A549 (cell line): ENCODE measurements at regions not wholly inside any gene's neighbourhood (a gene's known extent, or its start where the extent isn't known, plus 50 kb on each side); places are given as distances from the start of the nearest gene placed in this dataset.
"Not testable (repeated sequence)": the region's sequence is repeated elsewhere in the genome, so short reads cannot be mapped to it uniquely, and the experiment has no call there.

Experiments
- ATAC-seq, 2 experiments: fragments of 200-7000 bp in 1 of 2; fragments of >200 bp in 1 of 2; cut with Nextera tagmentation in 1 of 2; cut with Tn5 transposase in 1 of 2; 3 replicates each; pipeline versions ENCODE4 v1.8.0 to v1.9.1; 2018 to 2020; ENCODE audit warnings: mild to moderate bottlenecking in 1 of 2, moderate library complexity in 1 of 2
- CTCF ChIA-PET: fragments of 300-600 bp; sonication (Branson Sonifier 250); formaldehyde crosslinking; extraction: SDS; loops from one replicate; lab custom pipeline; 2021; ENCODE audit warnings: antibody characterized with exemption, inconsistent platforms; lab: Yijun Ruan, JAX
- POLR2A ChIA-PET: fragments of 350-600 bp; formaldehyde crosslinking; extraction: SDS; loops from one replicate; lab custom pipeline; 2021; ENCODE audit warnings: antibody characterized with exemption, inconsistent platforms; lab: Yijun Ruan, JAX
- DNase-seq, 2 experiments: peaks; one replicate each; pipeline versions ENCODE4 v3.0.0 to v3.0.0-alpha.2; 2011 to 2016; ENCODE audit warnings: low read depth in 1 of 2, low spot score in 1 of 2
- FAIRE-seq: peaks from 2 replicates; lab custom pipeline; 2011; peaks lifted over from hg19 to GRCh38; lab: Jason Lieb, UNC
- H3K27ac ChIP-seq, 2 experiments: fragments of >200 bp; sonication (Bioruptor Twin); formaldehyde crosslinking; 3 replicates each; pipeline ENCODE4 v1.5.1; 2016 to 2017
- H3K4me1 ChIP-seq: fragments of >200 bp; sonication (Bioruptor Twin); formaldehyde crosslinking; 3 replicates; pipeline ENCODE4 v1.6.1; 2016
- H3K4me2 ChIP-seq: fragments of >200 bp; sonication (Bioruptor Twin); formaldehyde crosslinking; 3 replicates; pipeline ENCODE4 v1.6.1; 2016
- H3K4me3 ChIP-seq: fragments of >200 bp; sonication (Bioruptor Twin); formaldehyde crosslinking; 3 replicates; pipeline ENCODE4 v1.5.1; 2016
- H3K9me3 ChIP-seq: fragments of >200 bp; sonication (Bioruptor Twin); formaldehyde crosslinking; 3 replicates; pipeline ENCODE4 v1.6.1; 2016
- CBX2 ChIP-seq: fragments of 200-600 bp; sonication (generic); IDR thresholded peaks from 2 replicates; pipeline ENCODE4 v1.6.1; 2016; ENCODE audit warnings: low read depth, mild to moderate bottlenecking, borderline replicate concordance
- CBX8 ChIP-seq: fragments of 200-600 bp; sonication (generic); IDR thresholded peaks from 2 replicates; pipeline ENCODE4 v1.6.1; 2016
- CHD2 ChIP-seq: fragments of 150-350 bp; IDR thresholded peaks from 2 replicates; pipeline ENCODE4 v1.6.1; 2014; ENCODE audit warnings: low read length; ENCODE audit not compliant: partially characterized antibody
- FOSL2 ChIP-seq, 2 experiments: fragments of 450-650 bp in 1 of 2; fragments of >200 bp in 1 of 2; sonication (Bioruptor Twin) in 1 of 2; formaldehyde crosslinking; IDR thresholded peaks; 2 replicates each; pipeline versions ENCODE4 v1.5.0 to v1.6.1; 2016 to 2020; ENCODE audit warnings: mild to moderate bottlenecking in 1 of 2, moderate library complexity in 1 of 2
- HDAC2 ChIP-seq: fragments of 200-600 bp; sonication (generic); IDR thresholded peaks from 2 replicates; pipeline ENCODE4 v1.6.1; 2016
- HES2 ChIP-seq: fragments of >200 bp; sonication (Bioruptor Twin); formaldehyde crosslinking; IDR thresholded peaks from 2 replicates; pipeline ENCODE4 v1.6.1; 2016
- HMGXB4 ChIP-seq: fragments of 250-450 bp; sonication (Bioruptor Pico); IDR thresholded peaks from 2 replicates; pipeline ENCODE4 v1.5.0; 2021; ENCODE audit warnings: mild to moderate bottlenecking, moderate library complexity, borderline replicate concordance
- HOXA7 ChIP-seq: fragments of 250-450 bp; sonication (Bioruptor Pico); IDR thresholded peaks from 2 replicates; pipeline ENCODE4 v1.5.0; 2020; ENCODE audit warnings: mild to moderate bottlenecking, moderate library complexity
- HOXB13 ChIP-seq: fragments of 250-450 bp; sonication (Bioruptor Pico); IDR thresholded peaks from 2 replicates; pipeline ENCODE4 v1.5.0; 2020; ENCODE audit warnings: low read depth, mild to moderate bottlenecking, moderate library complexity
- JUN ChIP-seq, 2 experiments: fragments of >200 bp; sonication (Bioruptor Twin); formaldehyde crosslinking; IDR thresholded peaks; 2 replicates in 1 of 2; 3 replicates in 1 of 2; pipeline ENCODE4 v1.6.1; 2016 to 2017
- MAFK ChIP-seq: fragments of 450-650 bp; IDR thresholded peaks from 2 replicates; pipeline ENCODE4 v1.6.1; 2014; ENCODE audit not compliant: partially characterized antibody
- MAZ ChIP-seq: fragments of 150-350 bp; IDR thresholded peaks from 2 replicates; pipeline ENCODE4 v1.6.1; 2014; ENCODE audit warnings: antibody characterized with exemption, low read depth, low read length, borderline replicate concordance
- MYC ChIP-seq: IDR thresholded peaks from 2 replicates; pipeline ENCODE4 v1.6.1; 2012; ENCODE audit warnings: mild to moderate bottlenecking, inconsistent platforms, low read length, improper control_type of control experiment, borderline replicate concordance
- NFE2L2 ChIP-seq: fragments of 150-350 bp; conservative IDR thresholded peaks from 2 replicates; pipeline ENCODE4 v1.6.1; 2014; ENCODE audit warnings: low read length
- POLR2A ChIP-seq: IDR thresholded peaks from 2 replicates; pipeline ENCODE4 v1.6.1; 2012; ENCODE audit warnings: mild to moderate bottlenecking, low read length
- RCOR1 ChIP-seq: fragments of 150-350 bp; IDR thresholded peaks from 2 replicates; pipeline ENCODE4 v1.6.1; 2014; ENCODE audit warnings: antibody characterized with exemption, low read length, low read depth
- RFX5 ChIP-seq: fragments of 450-650 bp; IDR thresholded peaks from 2 replicates; pipeline ENCODE4 v1.7.1; 2014; ENCODE audit warnings: antibody characterized with exemption, mild to moderate bottlenecking, moderate library complexity
- RNF2 ChIP-seq: fragments of 200-600 bp; sonication (generic); IDR thresholded peaks from 2 replicates; pipeline ENCODE4 v1.6.1; 2016; ENCODE audit warnings: low read depth, mild to moderate bottlenecking, antibody characterized with exemption, moderate library complexity, borderline replicate concordance
- TFCP2L1 ChIP-seq: fragments of 250-450 bp; sonication (Bioruptor Pico); IDR thresholded peaks from 2 replicates; pipeline ENCODE4 v1.5.0; 2021; ENCODE audit warnings: mild to moderate bottlenecking
- TP53 ChIP-seq: fragments of 250-450 bp; sonication (Bioruptor Pico); IDR thresholded peaks from 2 replicates; pipeline ENCODE4 v1.5.0; 2021; ENCODE audit warnings: mild to moderate bottlenecking, moderate library complexity
- ZC3H11A ChIP-seq: fragments of 450-650 bp; IDR thresholded peaks from 2 replicates; pipeline ENCODE4 v1.6.1; 2014; ENCODE audit warnings: antibody characterized with exemption, mild to moderate bottlenecking
- ZFP36 ChIP-seq: fragments of 450-650 bp; IDR thresholded peaks from 2 replicates; pipeline ENCODE4 v1.6.1; 2014; ENCODE audit warnings: borderline replicate concordance; ENCODE audit not compliant: partially characterized antibody
- ZSCAN20 ChIP-seq: fragments of 250-450 bp; sonication (Bioruptor Pico); IDR thresholded peaks from 2 replicates; pipeline ENCODE4 v1.8.0; 2022; ENCODE audit warnings: mild to moderate bottlenecking, moderate library complexity
- WGBS: methylation state at CpG from one replicate; pipeline ENCODE4 v1.1.6; 2017; ENCODE audit errors: missing lambda C conversion rate; 5-methylcytosine and 5-hydroxymethylcytosine counted together
- TF ChIP-seq, protein P1 (sequence below): IDR thresholded peaks from 2 replicates; pipeline ENCODE4 v1.6.1; 2012; ENCODE audit warnings: low read depth, borderline replicate concordance
- TF ChIP-seq, protein P2 (sequence below): fragments of 250-450 bp; sonication (Bioruptor Pico); IDR thresholded peaks from 2 replicates; pipeline ENCODE4 v1.5.0; 2020; ENCODE audit warnings: low read depth, mild to moderate bottlenecking, moderate library complexity
- TF ChIP-seq, protein P3 (sequence below): fragments of 450-650 bp; IDR thresholded peaks from 2 replicates; pipeline ENCODE4 v1.6.1; 2014; ENCODE audit warnings: antibody characterized with exemption
- TF ChIP-seq, protein P4 (sequence below): IDR thresholded peaks from 2 replicates; pipeline ENCODE4 v1.6.1; 2012

DNA sequence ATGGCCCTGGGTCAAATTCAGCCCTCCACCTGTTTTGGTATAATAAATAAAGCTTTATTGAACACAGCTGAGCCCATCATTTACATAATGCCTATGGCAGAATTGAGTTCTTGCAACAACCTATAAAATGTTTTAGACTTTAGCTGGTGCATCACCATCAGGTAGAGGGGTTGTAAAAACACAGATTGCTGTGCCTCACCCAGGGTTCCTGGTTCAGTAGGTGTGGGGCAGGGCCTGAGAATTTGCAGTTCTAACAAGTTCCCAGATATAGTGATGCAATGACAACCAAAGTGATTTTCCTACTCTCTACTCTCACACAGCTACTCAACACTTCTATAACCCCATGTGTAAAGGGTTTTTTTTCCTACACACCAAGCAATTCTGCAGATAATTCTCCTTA lies 120.0 kb upstream of the EGFL6 start:
- ChIA-PET POLR2A (no interaction called here), CTCF (no interaction called here)
- ATAC-seq (no peak), DNase-seq (no peak), FAIRE-seq (peak; percentile 79)
- no peaks in the 10 kb centered on the region for H3K9me3 ChIP-seq
- TF ChIP-seq, protein P1, sequence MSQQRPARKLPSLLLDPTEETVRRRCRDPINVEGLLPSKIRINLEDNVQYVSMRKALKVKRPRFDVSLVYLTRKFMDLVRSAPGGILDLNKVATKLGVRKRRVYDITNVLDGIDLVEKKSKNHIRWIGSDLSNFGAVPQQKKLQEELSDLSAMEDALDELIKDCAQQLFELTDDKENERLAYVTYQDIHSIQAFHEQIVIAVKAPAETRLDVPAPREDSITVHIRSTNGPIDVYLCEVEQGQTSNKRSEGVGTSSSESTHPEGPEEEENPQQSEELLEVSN = no peak
- TF ChIP-seq CHD2 = no peak
- TF ChIP-seq POLR2A = no peak
- no peak for TF ChIP-seq RFX5
- TF ChIP-seq HES2 = no peak
- no peak overlapping the region for H3K4me3 ChIP-seq
- no peak overlapping the region for H3K4me2 ChIP-seq
- no peak overlapping the region for H3K27ac ChIP-seq
- no peaks in the 10 kb centered on the region for H3K4me1 ChIP-seq

DNA sequence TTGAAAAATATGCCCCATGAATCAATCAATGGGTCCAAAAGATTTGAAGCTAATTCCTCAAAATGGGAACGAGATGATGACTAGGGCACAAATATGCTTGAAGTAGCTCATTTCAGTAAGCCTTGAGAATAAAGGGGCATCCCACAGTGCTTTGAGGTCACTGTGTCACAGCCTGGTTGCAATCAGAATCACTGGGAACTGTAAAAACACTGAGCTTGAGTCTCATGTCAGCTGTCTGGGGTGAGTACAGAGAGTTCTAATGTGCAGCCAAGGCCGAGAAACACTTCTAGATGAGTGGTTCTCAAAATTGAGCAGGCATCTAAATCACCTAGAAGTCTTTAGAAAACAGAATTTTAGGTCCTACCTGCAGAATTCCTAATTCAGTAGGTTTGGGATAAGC lies 120.5 kb upstream of the EGFL6 start:
- no peak for DNase-seq
- CTCF ChIA-PET = no interaction called here
- no peaks in the 10 kb centered on the region for H3K9me3 ChIP-seq
- POLR2A ChIA-PET = no interaction called here
- no peaks in the 10 kb centered on the region for H3K4me1 ChIP-seq
- no peak overlapping the region for H3K4me3 ChIP-seq
- 78% methylated on average over 2 of the region's 2 CpGs for WGBS
- no peak overlapping the region for H3K27ac ChIP-seq
- TF ChIP-seq HOXB13 (CRISPR knock-in tag) (no peak), ZFP36 (no peak), MAFK (no peak), HMGXB4 (CRISPR knock-in tag) (no peak)
- TF ChIP-seq, protein P2, sequence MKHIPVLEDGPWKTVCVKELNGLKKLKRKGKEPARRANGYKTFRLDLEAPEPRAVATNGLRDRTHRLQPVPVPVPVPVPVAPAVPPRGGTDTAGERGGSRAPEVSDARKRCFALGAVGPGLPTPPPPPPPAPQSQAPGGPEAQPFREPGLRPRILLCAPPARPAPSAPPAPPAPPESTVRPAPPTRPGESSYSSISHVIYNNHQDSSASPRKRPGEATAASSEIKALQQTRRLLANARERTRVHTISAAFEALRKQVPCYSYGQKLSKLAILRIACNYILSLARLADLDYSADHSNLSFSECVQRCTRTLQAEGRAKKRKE = no peak
- no peak overlapping the region for H3K4me2 ChIP-seq
- ATAC-seq = no peak
- FAIRE-seq = no peak

- WGBS = 91% methylated on average over 5 of the region's 5 CpGs
- POLR2A ChIA-PET = not testable (repeated sequence)
Observed at GRCh38 chrX:13441608-13442007, 121.8 kb upstream of the ATXN3L start.

DNA sequence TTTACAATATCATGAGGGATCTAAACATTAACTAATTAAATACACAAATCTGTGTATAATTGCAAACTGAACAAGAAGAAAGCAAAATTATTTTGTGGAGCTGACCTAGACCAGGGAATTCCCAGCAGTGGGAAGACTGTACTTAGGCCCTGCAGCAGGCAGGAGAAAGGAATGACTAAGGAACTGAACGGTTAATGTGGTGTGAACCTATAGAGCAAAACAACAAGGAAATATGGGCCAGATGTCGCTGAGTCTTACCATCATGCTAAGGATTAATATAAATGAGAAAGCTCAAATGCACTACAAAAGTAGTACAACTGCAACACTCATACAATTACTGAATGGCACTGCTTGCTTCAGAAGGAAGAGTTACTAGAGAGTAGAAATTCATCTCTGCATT lies 120.3 kb upstream of the ATXN3L start:
- ChIA-PET POLR2A (no interaction called here), CTCF (interaction anchor here (1.2 kb wide), 1 partner anchor 21 kb away, joined by 3 read pairs; no protein-coding TSS in a partner anchor)
- no peaks in the 10 kb centered on the region for H3K4me1 ChIP-seq
- H3K9me3 ChIP-seq = no peaks in the 10 kb centered on the region
- no peak overlapping the region for H3K4me2 ChIP-seq
- FAIRE-seq = peak; percentile 88
- 82% methylated on average over 2 of the region's 2 CpGs for WGBS
- no peak for DNase-seq
- ATAC-seq = no peak
- H3K4me3 ChIP-seq = no peak overlapping the region
- no peak overlapping the region for H3K27ac ChIP-seq
- TF ChIP-seq TFCP2L1 (CRISPR knock-in tag) (no peak), JUN (IDR thresholded peaks at IDR 0.05) (no peak), RNF2 (no peak), TP53 (CRISPR knock-in tag) (no peak), HOXB13 (CRISPR knock-in tag) (no peak), HOXA7 (CRISPR knock-in tag) (no peak), CBX2 (no peak), MYC (no peak), HDAC2 (no peak), CBX8 (no peak), FOSL2 (IDR thresholded peaks at IDR 0.05) (no peak), FOSL2 (CRISPR knock-in tag; IDR thresholded peaks at IDR 0.05) (no peak), ZC3H11A (no peak), CHD2 (no peak), NFE2L2 (no peak), RCOR1 (no peak), MAZ (no peak), ZSCAN20 (no peak)
- TF ChIP-seq, protein P3, sequence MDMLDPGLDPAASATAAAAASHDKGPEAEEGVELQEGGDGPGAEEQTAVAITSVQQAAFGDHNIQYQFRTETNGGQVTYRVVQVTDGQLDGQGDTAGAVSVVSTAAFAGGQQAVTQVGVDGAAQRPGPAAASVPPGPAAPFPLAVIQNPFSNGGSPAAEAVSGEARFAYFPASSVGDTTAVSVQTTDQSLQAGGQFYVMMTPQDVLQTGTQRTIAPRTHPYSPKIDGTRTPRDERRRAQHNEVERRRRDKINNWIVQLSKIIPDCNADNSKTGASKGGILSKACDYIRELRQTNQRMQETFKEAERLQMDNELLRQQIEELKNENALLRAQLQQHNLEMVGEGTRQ = no peak
- TF ChIP-seq, protein P4, sequence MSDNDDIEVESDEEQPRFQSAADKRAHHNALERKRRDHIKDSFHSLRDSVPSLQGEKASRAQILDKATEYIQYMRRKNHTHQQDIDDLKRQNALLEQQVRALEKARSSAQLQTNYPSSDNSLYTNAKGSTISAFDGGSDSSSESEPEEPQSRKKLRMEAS = no peak

More at GRCh38 chrX:13441608-13442007, 121.8 kb upstream of the ATXN3L start:
- H3K4me2 ChIP-seq, H3K4me3 ChIP-seq, CTCF ChIA-PET, H3K9me3 ChIP-seq, ATAC-seq, FAIRE-seq, H3K4me1 ChIP-seq, H3K27ac ChIP-seq, DNase-seq: not testable (repeated sequence)
